ENCODE measurements at regions not wholly inside any gene's neighbourhood (a gene's known extent, or its start where the extent isn't known, plus 50 kb on each side); places are given as distances from the start of the nearest gene placed in this dataset.

GRCh38 chr2:144267239-144267638 lies 252.7 kb downstream of the ZEB2 start:
- TF ChIP-seq TAF1 (IDR thresholded peaks at IDR 0.05; ENCODE audit: borderline replicate concordance, low read depth, low read length): no peak
- TF ChIP-seq POLR2A (IDR thresholded peaks at IDR 0.05; ENCODE audit: low read depth, low read length): no peak
- TF ChIP-seq POLR2AphosphoS5 (IDR thresholded peaks at IDR 0.05; ENCODE audit: low read depth, low read length): no peak
